Epithelial cell of esophagus (primary cell): ENCODE measurements at regions not wholly inside any gene's neighbourhood (a gene's known extent, or its start where the extent isn't known, plus 50 kb on each side); places are given as distances from the start of the nearest gene placed in this dataset.

Experiments used
- DNase-seq: peaks from one replicate; pipeline ENCODE4 v3.0.0; 2010; ENCODE audit warnings: low read depth
- H3K4me3 ChIP-seq: 2 replicates; pipeline ENCODE4 v1.5.1; 2011; ENCODE audit warnings: mild to moderate bottlenecking, low read length, control low read depth
- CTCF ChIP-seq: IDR thresholded peaks from 2 replicates; pipeline ENCODE4 v1.5.1; 2011; ENCODE audit warnings: low read depth, mild to moderate bottlenecking, low read length, control low read depth, inconsistent platforms; ENCODE audit not compliant: insufficient read depth; ENCODE audit errors: missing control alignments

- TF ChIP-seq CTCF: no peak
- H3K4me3 ChIP-seq: no peak overlapping the region
These were observed 806.2 kb downstream of the PLA2G4A start for GRCh38 chr1:187634940-187635339.

GRCh38 chr1:187638733-187639434 is 810.1 kb downstream of the PLA2G4A start:
- H3K4me3 ChIP-seq: no peak overlapping the region
- no peak for TF ChIP-seq CTCF
- DNase-seq: no peak

More at GRCh38 chr1:187634940-187635339, 806.2 kb downstream of the PLA2G4A start:
- DNase-seq: no peak

- H3K4me3 ChIP-seq: no peak overlapping the region
- no peak for TF ChIP-seq CTCF
- no peak for DNase-seq
These were observed 812.3 kb downstream of the PLA2G4A start for GRCh38 chr1:187641015-187641414.

- no peak for DNase-seq
- TF ChIP-seq CTCF: no peak
- H3K4me3 ChIP-seq: no peak overlapping the region
These were observed 812.7 kb downstream of the PLA2G4A start for GRCh38 chr1:187641463-187641862.

- H3K4me3 ChIP-seq: no peak overlapping the region
- DNase-seq: no peak
- TF ChIP-seq CTCF: no peak
These were observed 813.2 kb downstream of the PLA2G4A start for GRCh38 chr1:187641907-187642306.

GRCh38 chr1:187645651-187646050 is 816.9 kb downstream of the PLA2G4A start:
- no peak overlapping the region for H3K4me3 ChIP-seq
- no peak for DNase-seq
- no peak for TF ChIP-seq CTCF

- no peak for TF ChIP-seq CTCF
- DNase-seq: no peak
- no peak overlapping the region for H3K4me3 ChIP-seq
These were observed 817.9 kb downstream of the PLA2G4A start for GRCh38 chr1:187646536-187647107.
